ENCODE measurements at regions not wholly inside any gene's neighbourhood (a gene's known extent, or its start where the extent isn't known, plus 50 kb on each side); places are given as distances from the start of the nearest gene placed in this dataset.

DNA sequence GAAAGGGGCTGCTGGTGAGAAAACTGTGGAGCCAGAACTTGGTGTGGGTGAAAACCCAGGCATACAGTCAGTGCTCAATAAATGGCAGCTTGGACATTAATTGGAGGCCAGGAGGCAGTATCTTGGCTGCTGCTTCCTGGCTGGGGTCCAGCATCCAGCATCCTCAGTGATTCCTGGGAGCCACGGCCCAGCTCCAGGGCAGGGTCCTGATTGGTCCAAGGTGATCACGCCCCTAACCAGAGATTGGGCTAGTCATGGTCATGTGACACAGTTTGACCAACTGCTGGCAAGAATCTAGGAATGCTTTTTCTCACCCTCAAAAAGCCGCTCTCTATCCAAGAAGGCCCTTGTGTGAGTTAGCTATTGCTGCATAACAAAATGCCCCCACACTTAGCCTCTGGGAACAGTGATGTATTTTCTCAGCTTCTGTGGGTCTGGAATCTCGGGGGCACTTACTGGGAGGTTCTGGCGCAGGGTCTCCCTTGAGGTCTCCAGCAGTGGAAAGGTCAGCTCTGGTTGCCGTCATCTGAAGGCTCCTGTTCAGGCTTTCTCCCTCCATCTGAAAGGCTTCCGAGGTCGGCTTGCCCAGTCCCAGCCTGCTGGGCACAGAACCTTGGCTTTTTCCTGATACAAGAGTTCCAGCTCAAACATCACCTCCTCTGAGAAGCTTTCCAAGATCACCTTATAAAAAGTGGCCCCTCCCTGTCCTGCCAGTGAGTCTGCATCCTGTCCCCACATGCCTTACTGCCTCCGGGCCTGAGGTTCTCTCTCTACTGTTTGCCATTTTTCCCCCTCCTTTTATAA is 119.2 kb upstream of the NCOR2 start:
- no peak for TF ChIP-seq CTCF (IDR thresholded peaks at IDR 0.05; ENCODE audit: borderline replicate concordance, extremely low read depth, insufficient read depth)
- intact Hi-C loops (cut with DNase I) = no loop called here
- no peaks in the 10 kb centered on the region for H3K9me3 ChIP-seq (ENCODE audit: control insufficient read depth in 2 of 3, insufficient read depth in 1 of 3, low read length in 3 of 3)
- no peaks in the 10 kb centered on the region for H3K36me3 ChIP-seq (ENCODE audit: control insufficient read depth in 2 of 3, insufficient read depth in 3 of 3, low read length in 3 of 3)
- H3K27me3 ChIP-seq (ENCODE audit: control insufficient read depth, insufficient read depth, low read length) = no peaks in the 10 kb centered on the region
- H3K27ac ChIP-seq (ENCODE audit: low read depth in 2 of 2, low read length in 2 of 2) = no peak overlapping the region
- FAIRE-seq (no peak), DNase-seq (peak in 1 of 5 donors; percentile 56)
- no peak overlapping the region for H3K4me3 ChIP-seq (ENCODE audit: low read length in 3 of 3)
- H3K4me1 ChIP-seq (ENCODE audit: control insufficient read depth in 2 of 3, insufficient read depth in 2 of 3, low read depth in 1 of 3, low read length in 3 of 3) = peaks cover 2 to 27% (median 5%) of the 10 kb centered on the region in 3 donors
- no peak overlapping the region for H3K9ac ChIP-seq (ENCODE audit: low read length in 3 of 3)

DNA sequence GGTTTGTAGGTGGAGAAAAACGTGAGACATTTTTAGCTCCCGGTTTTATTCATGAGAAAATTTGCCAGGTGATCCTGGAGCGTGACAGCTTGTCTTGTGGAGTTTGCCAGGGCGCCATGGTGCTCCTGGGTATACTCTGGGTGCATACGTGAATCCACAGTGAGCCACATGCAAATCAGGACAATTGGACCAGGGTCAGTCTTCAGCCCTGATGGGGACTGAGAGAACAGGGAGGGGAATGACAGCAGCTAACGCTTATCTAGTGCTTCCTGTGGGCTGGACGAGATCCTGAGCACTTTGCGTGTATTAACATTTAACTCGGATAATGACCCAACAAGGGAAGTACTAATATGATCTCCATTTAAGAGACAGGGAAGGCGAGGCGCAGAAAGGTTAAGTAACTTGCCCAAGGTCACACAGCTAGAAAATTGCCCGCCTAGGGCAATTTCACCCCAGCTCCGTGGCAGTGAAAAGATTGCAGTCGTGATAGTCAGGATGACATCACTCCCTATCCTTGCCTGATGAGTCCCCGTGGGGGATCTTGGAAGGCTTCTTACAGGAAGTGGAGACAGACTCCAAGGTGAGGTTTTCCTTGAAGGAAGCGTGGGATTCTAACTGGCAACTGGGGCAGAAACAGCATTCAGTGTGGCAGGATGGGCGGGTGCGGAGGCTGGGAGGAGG is 118.4 kb upstream of the NCOR2 start:
- Histone ChIP-seq H3K9me3 (ENCODE audit: control insufficient read depth in 2 of 3, insufficient read depth in 1 of 3, low read length in 3 of 3) (no peaks in the 10 kb centered on the region), H3K4me1 (ENCODE audit: control insufficient read depth in 2 of 3, insufficient read depth in 2 of 3, low read depth in 1 of 3, low read length in 3 of 3) (peaks cover 2 to 28% (median 5%) of the 10 kb centered on the region in 3 donors), H3K27ac (ENCODE audit: low read depth in 2 of 2, low read length in 2 of 2) (no peak overlapping the region), H3K9ac (ENCODE audit: low read length in 3 of 3) (no peak overlapping the region), H3K36me3 (ENCODE audit: control insufficient read depth in 2 of 3, insufficient read depth in 3 of 3, low read length in 3 of 3) (no peaks in the 10 kb centered on the region), H3K4me3 (ENCODE audit: low read length in 3 of 3) (no peak overlapping the region), H3K27me3 (ENCODE audit: control insufficient read depth, insufficient read depth, low read length) (no peaks in the 10 kb centered on the region)
- DNase-seq (peak in 1 of 5 donors; percentile 37), FAIRE-seq (no peak)
- TF ChIP-seq CTCF (IDR thresholded peaks at IDR 0.05; ENCODE audit: borderline replicate concordance, extremely low read depth, insufficient read depth) = no peak
- intact Hi-C loops (cut with DNase I) = no loop called here

- intact Hi-C loops (cut with DNase I) = no loop called here
- H3K9ac ChIP-seq (ENCODE audit: low read length in 3 of 3) = peak overlapping the region in 1 of 3 donors; percentile 5
Observed at GRCh38 chr12:124684971-124685688, 117.7 kb upstream of the NCOR2 start.

More at GRCh38 chr12:124684971-124685688, 117.7 kb upstream of the NCOR2 start:
- peaks cover 2 to 28% (median 5%) of the 10 kb centered on the region in 3 donors for H3K4me1 ChIP-seq (ENCODE audit: control insufficient read depth in 2 of 3, insufficient read depth in 2 of 3, low read depth in 1 of 3, low read length in 3 of 3)
- TF ChIP-seq CTCF (IDR thresholded peaks at IDR 0.05; ENCODE audit: borderline replicate concordance, extremely low read depth, insufficient read depth) = no peak
- no peaks in the 10 kb centered on the region for H3K9me3 ChIP-seq (ENCODE audit: control insufficient read depth in 2 of 3, insufficient read depth in 1 of 3, low read length in 3 of 3)
- DNase-seq = peak in 1 of 5 donors; percentile 63
- no peaks in the 10 kb centered on the region for H3K36me3 ChIP-seq (ENCODE audit: control insufficient read depth in 2 of 3, insufficient read depth in 3 of 3, low read length in 3 of 3)
- H3K27me3 ChIP-seq (ENCODE audit: control insufficient read depth, insufficient read depth, low read length) = no peaks in the 10 kb centered on the region
- no peak for FAIRE-seq
- H3K4me3 ChIP-seq (ENCODE audit: low read length in 3 of 3) = no peak overlapping the region
- peak overlapping the region in 1 of 2 donors; percentile 18 for H3K27ac ChIP-seq (ENCODE audit: low read depth in 2 of 2, low read length in 2 of 2)

All from kidney (tissue), 13 donors.